H1 (cell line): ENCODE measurements at regions not wholly inside any gene's neighbourhood (a gene's known extent, or its start where the extent isn't known, plus 50 kb on each side); places are given as distances from the start of the nearest gene placed in this dataset.

Experiments used
- NRF1 ChIP-seq: IDR thresholded peaks from 2 replicates; pipeline ENCODE4 v1.6.1; 2011; ENCODE audit warnings: mild to moderate bottlenecking, low read depth, low read length, improper control_type of control experiment
- RAD21 ChIP-seq, 2 experiments: IDR thresholded peaks in 1 of 2; conservative IDR thresholded peaks in 1 of 2; 2 replicates each; pipeline ENCODE4 v1.6.1; 2011; ENCODE audit warnings: low read depth in 2 of 2, low read length in 2 of 2, improper control_type of control experiment in 1 of 2, inconsistent platforms in 1 of 2, mild to moderate bottlenecking in 1 of 2, moderate library complexity in 1 of 2
- TAF1 ChIP-seq: IDR thresholded peaks from 2 replicates; pipeline ENCODE4 v1.6.1; 2011; ENCODE audit warnings: mild to moderate bottlenecking, low read depth, low read length
- TF ChIP-seq, protein P1 (sequence below), 3 experiments: IDR thresholded peaks; 1 replicate in 2 of 3; 2 replicates in 1 of 3; pipeline versions ENCODE4 v1.5.1 to v1.6.1; 2011; ENCODE audit warnings: low read length in 3 of 3, mild to moderate bottlenecking in 3 of 3, inconsistent platforms in 2 of 3, low read depth in 1 of 3, moderate library complexity in 1 of 3; ENCODE audit not compliant: insufficient read depth in 1 of 3; ENCODE audit errors: control extremely low read depth in 1 of 3
- TF ChIP-seq, protein P2 (sequence below): IDR thresholded peaks from 2 replicates; pipeline ENCODE4 v1.6.1; 2011; ENCODE audit warnings: low read length, improper control_type of control experiment

DNA sequence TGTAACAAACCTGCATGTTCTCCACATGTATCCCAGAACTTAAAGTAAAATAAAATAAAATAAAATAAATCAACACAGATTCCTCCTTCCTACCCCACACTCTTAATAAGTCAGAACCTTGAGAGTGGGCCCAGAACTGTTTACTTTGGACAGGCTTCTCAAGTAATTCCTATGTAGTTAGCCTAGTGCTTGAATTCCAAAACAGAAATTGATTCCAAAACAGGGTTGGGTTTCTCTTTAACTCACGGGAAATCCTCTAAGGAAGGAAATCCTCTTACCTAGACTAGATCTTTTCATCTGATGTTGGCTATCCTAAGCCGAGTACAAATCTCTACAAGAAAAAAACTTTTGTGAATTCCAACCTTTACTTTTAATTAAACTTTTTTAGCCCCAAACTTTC is 324.7 kb upstream of the C16orf82 start (continued):
- TF ChIP-seq, protein P1, sequence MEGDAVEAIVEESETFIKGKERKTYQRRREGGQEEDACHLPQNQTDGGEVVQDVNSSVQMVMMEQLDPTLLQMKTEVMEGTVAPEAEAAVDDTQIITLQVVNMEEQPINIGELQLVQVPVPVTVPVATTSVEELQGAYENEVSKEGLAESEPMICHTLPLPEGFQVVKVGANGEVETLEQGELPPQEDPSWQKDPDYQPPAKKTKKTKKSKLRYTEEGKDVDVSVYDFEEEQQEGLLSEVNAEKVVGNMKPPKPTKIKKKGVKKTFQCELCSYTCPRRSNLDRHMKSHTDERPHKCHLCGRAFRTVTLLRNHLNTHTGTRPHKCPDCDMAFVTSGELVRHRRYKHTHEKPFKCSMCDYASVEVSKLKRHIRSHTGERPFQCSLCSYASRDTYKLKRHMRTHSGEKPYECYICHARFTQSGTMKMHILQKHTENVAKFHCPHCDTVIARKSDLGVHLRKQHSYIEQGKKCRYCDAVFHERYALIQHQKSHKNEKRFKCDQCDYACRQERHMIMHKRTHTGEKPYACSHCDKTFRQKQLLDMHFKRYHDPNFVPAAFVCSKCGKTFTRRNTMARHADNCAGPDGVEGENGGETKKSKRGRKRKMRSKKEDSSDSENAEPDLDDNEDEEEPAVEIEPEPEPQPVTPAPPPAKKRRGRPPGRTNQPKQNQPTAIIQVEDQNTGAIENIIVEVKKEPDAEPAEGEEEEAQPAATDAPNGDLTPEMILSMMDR (IDR thresholded peaks at IDR 0.05; ENCODE audit: control extremely low read depth in 1 of 3, insufficient read depth in 1 of 3, low read depth in 1 of 3, low read length in 3 of 3) = no peak
- TF ChIP-seq, protein P2, sequence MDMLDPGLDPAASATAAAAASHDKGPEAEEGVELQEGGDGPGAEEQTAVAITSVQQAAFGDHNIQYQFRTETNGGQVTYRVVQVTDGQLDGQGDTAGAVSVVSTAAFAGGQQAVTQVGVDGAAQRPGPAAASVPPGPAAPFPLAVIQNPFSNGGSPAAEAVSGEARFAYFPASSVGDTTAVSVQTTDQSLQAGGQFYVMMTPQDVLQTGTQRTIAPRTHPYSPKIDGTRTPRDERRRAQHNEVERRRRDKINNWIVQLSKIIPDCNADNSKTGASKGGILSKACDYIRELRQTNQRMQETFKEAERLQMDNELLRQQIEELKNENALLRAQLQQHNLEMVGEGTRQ = no peak
- TF ChIP-seq RAD21 (IDR thresholded peaks at IDR 0.05 in 1 of 2, conservative IDR thresholded peaks at IDR 0.05 in 1 of 2; ENCODE audit: low read depth in 2 of 2, low read length in 2 of 2) = no peak
- TF ChIP-seq TAF1 = no peak
- no peak for TF ChIP-seq NRF1
